ENCODE measurements at regions not wholly inside any gene's neighbourhood (a gene's known extent, or its start where the extent isn't known, plus 50 kb on each side); places are given as distances from the start of the nearest gene placed in this dataset.

DNA sequence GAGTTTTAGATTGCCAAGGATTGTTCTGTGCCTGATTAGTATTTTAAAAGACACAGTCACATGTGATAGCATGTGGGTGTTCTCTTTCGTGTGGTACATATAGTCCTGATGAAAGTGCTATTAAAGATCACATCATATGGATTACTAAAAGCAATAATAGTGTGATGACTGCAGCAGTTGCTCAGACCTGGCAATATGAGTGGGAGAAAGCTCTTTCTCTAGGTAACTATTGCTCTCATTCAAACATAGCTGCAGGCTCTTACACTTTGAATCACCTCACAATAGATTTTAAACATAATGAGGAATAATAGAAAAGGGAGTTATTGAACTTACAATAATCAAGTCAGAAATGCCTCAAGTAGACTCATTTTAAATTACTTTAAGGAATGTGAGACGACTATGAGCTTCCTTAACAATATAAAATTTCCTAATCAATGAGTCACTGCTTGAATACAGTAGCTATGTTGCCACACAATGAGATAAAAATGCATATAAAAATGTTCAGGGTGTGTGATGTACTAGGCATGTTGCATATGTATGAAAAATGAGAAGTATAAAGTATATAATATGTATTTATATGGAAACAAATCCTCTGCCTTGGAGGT lies 452.1 kb downstream of the TMX3 start:
- TF ChIP-seq CTCF (IDR thresholded peaks at IDR 0.05) (no peak), POLR2A (IDR thresholded peaks at IDR 0.05) (no peak), EP300 (IDR thresholded peaks at IDR 0.05) (no peak)

Data from ovary (tissue), 3 donors.